Smooth muscle cell (in vitro differentiated cells): ENCODE measurements at regions not wholly inside any gene's neighbourhood (a gene's known extent, or its start where the extent isn't known, plus 50 kb on each side); places are given as distances from the start of the nearest gene placed in this dataset.

ENCODE experiments used
- DNase-seq: peaks from one replicate; lab custom pipeline; 2025; ENCODE audit not compliant: unreplicated experiment; lab: John Stamatoyannopoulos, UW
- H2AFZ ChIP-seq: fragments of 200-600 bp; sonication (generic); 2 replicates; pipeline ENCODE4 v1.6.0; 2016; ENCODE audit warnings: antibody characterized with exemption, low read depth, mild to moderate bottlenecking
- H3F3A ChIP-seq: fragments of 200-600 bp; sonication (generic); 2 replicates; pipeline ENCODE4 v1.6.0; 2017; ENCODE audit warnings: antibody characterized with exemption, low read depth
- H3K27ac ChIP-seq: fragments of 200-600 bp; sonication (generic); 2 replicates; pipeline ENCODE4 v1.5.1; 2016; ENCODE audit warnings: low read depth, mild to moderate bottlenecking
- H3K27me3 ChIP-seq: fragments of 200-600 bp; sonication (generic); 2 replicates; pipeline ENCODE4 v1.6.1; 2016; ENCODE audit warnings: low read depth, mild to moderate bottlenecking
- H3K36me3 ChIP-seq: fragments of 200-600 bp; sonication (generic); 2 replicates; pipeline ENCODE4 v1.5.1; 2016; ENCODE audit warnings: low read depth
- H3K4me1 ChIP-seq: fragments of 200-600 bp; sonication (generic); 2 replicates; pipeline ENCODE4 v1.5.1; 2016; ENCODE audit warnings: low read depth
- H3K4me2 ChIP-seq: fragments of 200-600 bp; sonication (generic); 2 replicates; pipeline ENCODE4 v1.6.0; 2016; ENCODE audit warnings: mild to moderate bottlenecking
- H3K4me3 ChIP-seq: fragments of 200-600 bp; sonication (generic); 2 replicates; pipeline ENCODE4 v1.5.1; 2016; ENCODE audit warnings: mild to moderate bottlenecking
- H3K79me2 ChIP-seq: fragments of 200-600 bp; sonication (generic); 2 replicates; pipeline ENCODE4 v1.6.0; 2016; ENCODE audit warnings: low read depth, mild to moderate bottlenecking
- H3K9ac ChIP-seq: fragments of 200-600 bp; sonication (generic); 2 replicates; pipeline ENCODE4 v1.6.0; 2016; ENCODE audit warnings: low read depth
- H3K9me3 ChIP-seq: fragments of 200-600 bp; sonication (generic); replicated peaks from 2 replicates; pipeline ENCODE4 v1.5.1; 2016; ENCODE audit warnings: low read depth
- H4K20me1 ChIP-seq: fragments of 200-600 bp; sonication (generic); 2 replicates; pipeline ENCODE4 v1.6.0; 2016; ENCODE audit warnings: low read depth
- WGBS: methylation state at CpG from one replicate; pipeline ENCODE4 v1.1.7; 2016; ENCODE audit warnings: low lambda C conversion rate; 5-methylcytosine and 5-hydroxymethylcytosine counted together
- TF ChIP-seq, protein P1 (sequence below): fragments of 200-600 bp; sonication (generic); IDR thresholded peaks from 2 replicates; pipeline ENCODE4 v1.5.1; 2017; ENCODE audit warnings: borderline replicate concordance, mild to moderate bottlenecking, antibody characterized with exemption; ENCODE audit not compliant: insufficient read depth, poor library complexity, severe bottlenecking

DNA sequence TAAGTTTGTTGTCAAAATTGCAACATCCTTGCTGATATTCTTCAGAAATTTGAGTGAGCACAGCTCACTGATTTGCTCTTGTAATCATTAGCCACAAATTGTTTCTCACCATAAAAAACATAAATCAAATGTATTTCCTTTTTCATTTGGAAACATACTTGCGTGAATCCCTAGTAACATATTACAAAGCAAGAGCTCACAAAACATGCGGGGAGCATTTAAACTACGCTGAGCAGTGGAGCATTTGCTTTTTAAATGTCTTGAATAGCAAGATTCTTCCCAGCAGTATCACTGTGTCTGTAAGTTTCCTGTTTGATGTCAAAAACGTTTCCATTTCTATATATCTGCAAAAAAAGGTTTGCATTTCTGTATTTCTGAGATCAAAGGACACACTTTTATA, 788.3 kb upstream of the SALL3 start:
- H3K4me3 ChIP-seq: no peak overlapping the region
- H3K9me3 ChIP-seq: no peaks in the 10 kb centered on the region
- H3F3A ChIP-seq: no peaks in the 10 kb centered on the region
- H3K4me2 ChIP-seq: no peak overlapping the region
- H2AFZ ChIP-seq: no peak overlapping the region
- no peaks in the 10 kb centered on the region for H3K79me2 ChIP-seq
- DNase-seq: no peak
- TF ChIP-seq, protein P1, sequence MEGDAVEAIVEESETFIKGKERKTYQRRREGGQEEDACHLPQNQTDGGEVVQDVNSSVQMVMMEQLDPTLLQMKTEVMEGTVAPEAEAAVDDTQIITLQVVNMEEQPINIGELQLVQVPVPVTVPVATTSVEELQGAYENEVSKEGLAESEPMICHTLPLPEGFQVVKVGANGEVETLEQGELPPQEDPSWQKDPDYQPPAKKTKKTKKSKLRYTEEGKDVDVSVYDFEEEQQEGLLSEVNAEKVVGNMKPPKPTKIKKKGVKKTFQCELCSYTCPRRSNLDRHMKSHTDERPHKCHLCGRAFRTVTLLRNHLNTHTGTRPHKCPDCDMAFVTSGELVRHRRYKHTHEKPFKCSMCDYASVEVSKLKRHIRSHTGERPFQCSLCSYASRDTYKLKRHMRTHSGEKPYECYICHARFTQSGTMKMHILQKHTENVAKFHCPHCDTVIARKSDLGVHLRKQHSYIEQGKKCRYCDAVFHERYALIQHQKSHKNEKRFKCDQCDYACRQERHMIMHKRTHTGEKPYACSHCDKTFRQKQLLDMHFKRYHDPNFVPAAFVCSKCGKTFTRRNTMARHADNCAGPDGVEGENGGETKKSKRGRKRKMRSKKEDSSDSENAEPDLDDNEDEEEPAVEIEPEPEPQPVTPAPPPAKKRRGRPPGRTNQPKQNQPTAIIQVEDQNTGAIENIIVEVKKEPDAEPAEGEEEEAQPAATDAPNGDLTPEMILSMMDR: no peak
- H3K36me3 ChIP-seq: no peaks in the 10 kb centered on the region
- H4K20me1 ChIP-seq: no peaks in the 10 kb centered on the region
- no peak overlapping the region for H3K9ac ChIP-seq
- no peaks in the 10 kb centered on the region for H3K4me1 ChIP-seq
- WGBS: 70% methylated on average over 4 of the region's 4 CpGs
- H3K27me3 ChIP-seq: no peaks in the 10 kb centered on the region
- H3K27ac ChIP-seq: no peak overlapping the region

DNA sequence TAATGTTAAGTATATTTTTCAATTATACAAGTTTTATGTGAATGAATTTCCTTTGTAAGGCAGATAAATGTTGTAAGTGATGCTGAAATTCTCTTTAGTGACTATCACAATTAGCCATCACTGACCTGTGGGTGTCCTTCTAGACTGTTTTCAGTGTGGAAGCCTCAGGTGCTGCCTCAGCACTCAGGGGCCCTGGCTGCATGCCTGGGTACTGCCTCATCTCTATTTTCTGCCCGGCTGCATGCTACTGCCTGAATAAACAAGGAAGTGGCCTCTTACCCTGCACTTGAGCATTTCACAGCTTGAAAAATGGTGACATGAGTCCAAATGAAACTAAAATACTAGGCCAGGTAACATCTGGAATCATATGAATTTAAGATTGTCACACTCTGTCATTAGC, 787.6 kb upstream of the SALL3 start:
- DNase-seq: no peak
- Histone ChIP-seq H3K4me2 (no peak overlapping the region), H2AFZ (no peak overlapping the region), H3K9ac (no peak overlapping the region), H3K27ac (no peak overlapping the region), H3K27me3 (no peaks in the 10 kb centered on the region), H4K20me1 (no peaks in the 10 kb centered on the region), H3K36me3 (no peaks in the 10 kb centered on the region), H3K79me2 (no peaks in the 10 kb centered on the region), H3K4me1 (no peaks in the 10 kb centered on the region), H3K4me3 (no peak overlapping the region), H3K9me3 (no peaks in the 10 kb centered on the region), H3F3A (no peaks in the 10 kb centered on the region)
- TF ChIP-seq, protein P1: no peak
- 42% methylated on average over 1 of the region's 1 CpG for WGBS

DNA sequence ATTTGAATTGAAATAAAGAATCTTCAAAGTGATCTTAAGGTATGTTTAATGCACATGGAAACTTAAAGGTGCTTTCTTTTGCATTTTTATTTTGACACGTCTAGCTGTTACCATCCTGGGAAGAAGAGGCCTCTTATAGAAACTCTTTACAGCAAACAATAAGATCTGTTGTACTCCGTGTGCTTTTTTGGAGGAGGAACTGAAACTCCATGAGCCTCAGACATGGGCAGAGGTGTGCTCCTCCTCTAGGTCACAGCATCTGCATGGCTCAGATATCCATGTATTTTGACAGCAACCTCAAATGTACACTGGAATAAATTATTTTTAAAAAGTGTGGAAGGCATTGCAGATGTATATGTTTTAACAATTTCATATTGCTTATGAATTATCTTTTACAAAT, 783.3 kb upstream of the SALL3 start:
- no peak for DNase-seq
- no peak overlapping the region for H3K4me2 ChIP-seq
- TF ChIP-seq, protein P1: no peak

DNA sequence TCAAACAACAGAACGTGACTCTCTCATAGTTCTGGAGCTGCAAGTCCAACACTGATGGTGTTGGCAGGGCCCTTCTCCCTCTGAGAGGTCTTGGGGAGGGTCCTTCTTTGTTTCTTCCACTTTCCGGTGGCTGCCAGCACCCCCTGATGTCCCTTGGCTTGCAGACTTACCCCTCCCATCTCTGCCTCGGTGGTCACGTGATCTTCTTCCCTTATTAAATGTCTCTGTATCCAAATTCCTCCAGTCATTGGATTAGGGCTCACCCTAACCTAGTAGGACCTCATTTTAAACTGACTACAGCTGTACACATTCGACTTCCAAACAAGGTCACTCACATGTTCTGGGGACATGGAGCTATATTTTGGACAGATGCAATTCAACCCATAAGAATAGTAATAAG, 780.6 kb upstream of the SALL3 start:
- TF ChIP-seq, protein P1: no peak
- no peaks in the 10 kb centered on the region for H3K4me1 ChIP-seq
- 78% methylated on average over 5 of the region's 5 CpGs for WGBS

More for the DNA sequence above, 783.3 kb upstream of the SALL3 start:
- H3K4me1 ChIP-seq: no peaks in the 10 kb centered on the region
- H2AFZ ChIP-seq: no peak overlapping the region
- H3K36me3 ChIP-seq: no peaks in the 10 kb centered on the region
- H3K9ac ChIP-seq: no peak overlapping the region
- no peaks in the 10 kb centered on the region for H4K20me1 ChIP-seq
- no peaks in the 10 kb centered on the region for H3K27me3 ChIP-seq
- H3K4me3 ChIP-seq: no peak overlapping the region
- H3K79me2 ChIP-seq: no peaks in the 10 kb centered on the region
- no peaks in the 10 kb centered on the region for H3F3A ChIP-seq
- no peaks in the 10 kb centered on the region for H3K9me3 ChIP-seq
- no peak overlapping the region for H3K27ac ChIP-seq
- WGBS: 84% methylated on average over 2 of the region's 2 CpGs

More for the DNA sequence above, 780.6 kb upstream of the SALL3 start:
- H4K20me1 ChIP-seq: no peaks in the 10 kb centered on the region
- H3K79me2 ChIP-seq: no peaks in the 10 kb centered on the region
- H2AFZ ChIP-seq: no peak overlapping the region
- H3K9ac ChIP-seq: no peak overlapping the region
- no peaks in the 10 kb centered on the region for H3K36me3 ChIP-seq
- H3K4me3 ChIP-seq: no peak overlapping the region
- no peaks in the 10 kb centered on the region for H3K27me3 ChIP-seq
- H3K9me3 ChIP-seq: no peaks in the 10 kb centered on the region
- H3K4me2 ChIP-seq: no peak overlapping the region
- H3F3A ChIP-seq: no peaks in the 10 kb centered on the region
- no peak overlapping the region for H3K27ac ChIP-seq
- DNase-seq: no peak
